Naive thymus-derived CD8-positive, alpha-beta T cell (primary cell): ENCODE measurements at regions not wholly inside any gene's neighbourhood (a gene's known extent, or its start where the extent isn't known, plus 50 kb on each side); places are given as distances from the start of the nearest gene placed in this dataset.
"Not testable (repeated sequence)": the region's sequence is repeated elsewhere in the genome, so short reads cannot be mapped to it uniquely, and the experiment has no call there.

Source experiments
- ATAC-seq, 2 donors: fragments of 150-1000 bp; cut with Tn5 transposase in 1 of 2; sonication (Bioruptor Pico), chemical (Tn5 transposase) in 1 of 2; 1 replicate in 1 of 2; 2 replicates in 1 of 2; pipeline ENCODE4 v1.10.0; 2021; ENCODE audit warnings: mild to moderate bottlenecking in 2 of 2, moderate library complexity in 2 of 2
- POLR2A ChIA-PET: fragments of 350-600 bp; sonication (Branson Sonifier 250); formaldehyde crosslinking; loops from one replicate; lab custom pipeline; 2021; ENCODE audit warnings: antibody characterized with exemption; lab: Charles Lee
- DNase-seq, 10 donors: peaks; one replicate each; pipeline versions ENCODE4 v3.0.0 to v3.0.0-alpha.2; 2020 to 2022
- H3K27ac Mint-ChIP-seq, 10 donors: one replicate each; pipeline ENCODE4 v1.8.0; 2020 to 2022; ENCODE audit warnings: mild to moderate bottlenecking in 10 of 10, mixed read lengths in 10 of 10, moderate library complexity in 4 of 10, inconsistent platforms in 1 of 10
- H3K27me3 Mint-ChIP-seq, 5 donors: one replicate each; pipeline ENCODE4 v1.8.0; 2021 to 2022; ENCODE audit warnings: mixed read lengths in 5 of 5
- H3K36me3 Mint-ChIP-seq, 3 donors: one replicate each; pipeline ENCODE4 v1.8.0; 2020 to 2022; ENCODE audit warnings: mixed read lengths in 3 of 3, mild to moderate bottlenecking in 2 of 3, inconsistent platforms in 1 of 3
- H3K4me1 Mint-ChIP-seq, 4 donors: one replicate each; pipeline ENCODE4 v1.8.0; 2021 to 2022; ENCODE audit warnings: mixed read lengths in 4 of 4
- H3K4me3 Mint-ChIP-seq, 10 donors: one replicate each; pipeline ENCODE4 v1.8.0; 2020 to 2022; ENCODE audit warnings: mild to moderate bottlenecking in 10 of 10, mixed read lengths in 10 of 10, moderate library complexity in 6 of 10, inconsistent platforms in 1 of 10
- H3K9me3 Mint-ChIP-seq, 9 donors: one replicate each; pipeline ENCODE4 v1.8.0; 2020 to 2022; ENCODE audit warnings: mixed read lengths in 9 of 9, mild to moderate bottlenecking in 3 of 9, inconsistent platforms in 1 of 9, moderate library complexity in 1 of 9

DNA sequence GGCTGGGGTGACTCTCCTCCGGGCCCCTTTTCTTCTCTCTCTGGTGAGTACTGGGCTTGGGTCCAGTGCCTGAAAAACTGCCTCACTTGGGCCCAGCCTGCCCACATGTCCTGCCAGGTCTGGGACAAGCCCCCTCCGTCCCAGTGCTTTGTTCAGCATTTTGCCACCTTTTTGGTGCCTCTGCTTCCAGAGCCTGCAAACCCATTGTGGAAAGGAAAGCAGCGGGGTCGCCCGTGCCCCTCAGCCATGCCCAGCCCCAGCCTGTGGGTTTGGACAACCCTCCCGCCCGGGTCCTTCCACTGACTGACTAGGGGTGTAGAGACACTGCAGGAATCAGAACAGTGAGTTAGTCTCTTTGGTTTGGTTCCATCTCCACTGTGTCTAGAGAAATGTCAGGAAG lies 140.7 kb upstream of the ALKAL2 start:
- DNase-seq (no peak), ATAC-seq (no peak)
- Mint-ChIP-seq H3K4me1 (peaks cover 17 to 35% (median 25%) of the 10 kb centered on the region in 4 donors), H3K36me3 (no peaks in the 10 kb centered on the region), H3K27ac (peak overlapping the region in 7 of 10 donors; percentile 49 to 99 (median 92)), H3K27me3 (peaks cover 0 to 3% (median 0%) of the 10 kb centered on the region in 5 donors), H3K9me3 (no peaks in the 10 kb centered on the region), H3K4me3 (peak overlapping the region in 3 of 10 donors; percentile 81 to 87 (median 83))
- POLR2A ChIA-PET, result no interaction called here

DNA sequence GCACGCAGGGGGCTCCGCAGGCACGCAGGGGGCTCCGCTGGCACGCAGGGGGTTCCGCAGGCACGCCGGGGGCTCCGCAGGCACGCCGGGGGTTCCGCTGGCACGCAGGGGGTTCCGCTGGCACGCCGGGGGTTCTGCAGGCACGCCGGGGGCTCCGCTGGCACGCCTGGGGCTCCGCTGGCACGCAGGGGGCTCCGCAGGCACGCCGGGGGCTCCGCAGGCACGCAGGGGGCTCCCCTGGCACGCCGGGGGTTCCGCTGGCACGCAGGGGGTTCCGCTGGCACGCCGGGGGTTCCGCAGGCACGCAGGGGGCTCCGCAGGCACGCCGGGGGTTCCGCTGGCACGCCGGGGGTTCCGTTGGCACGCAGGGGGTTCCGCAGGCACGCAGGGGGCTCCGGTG lies 138.8 kb upstream of the ALKAL2 start:
- DNase-seq, ATAC-seq, H3K27me3 Mint-ChIP-seq, H3K9me3 Mint-ChIP-seq, H3K27ac Mint-ChIP-seq, POLR2A ChIA-PET, H3K4me3 Mint-ChIP-seq, H3K36me3 Mint-ChIP-seq: not testable (repeated sequence)
- H3K4me1 Mint-ChIP-seq, result peaks cover 17 to 32% (median 27%) of the 10 kb centered on the region in 4 donors

DNA sequence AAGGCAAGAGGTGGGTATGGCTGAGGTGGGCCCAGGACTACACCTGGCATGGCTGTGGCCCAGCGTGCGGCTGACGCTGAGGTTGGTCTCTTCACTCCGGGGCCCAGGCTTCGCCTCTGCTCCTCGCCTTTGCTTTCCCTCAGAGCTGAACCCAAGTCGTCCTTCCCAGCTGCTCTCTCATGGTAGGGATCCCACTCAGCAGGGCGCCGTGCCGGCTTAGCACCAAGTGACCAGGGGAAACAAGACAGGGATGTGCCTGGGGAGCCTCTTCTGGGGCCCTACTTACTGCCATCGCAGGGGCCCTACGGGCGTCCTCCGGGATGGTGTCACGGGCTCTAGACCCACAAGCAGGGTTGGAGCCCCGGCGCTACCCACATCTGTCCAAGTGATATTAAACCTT lies 138.1 kb upstream of the ALKAL2 start:
- ATAC-seq (no peak), DNase-seq (no peak)
- POLR2A ChIA-PET, result no interaction called here
- Mint-ChIP-seq H3K27ac (no peak overlapping the region), H3K9me3 (no peaks in the 10 kb centered on the region), H3K4me3 (no peak overlapping the region), H3K36me3 (no peaks in the 10 kb centered on the region), H3K4me1 (peaks cover 17 to 32% (median 27%) of the 10 kb centered on the region in 4 donors), H3K27me3 (peaks cover 0 to 3% (median 0%) of the 10 kb centered on the region in 5 donors)

DNA sequence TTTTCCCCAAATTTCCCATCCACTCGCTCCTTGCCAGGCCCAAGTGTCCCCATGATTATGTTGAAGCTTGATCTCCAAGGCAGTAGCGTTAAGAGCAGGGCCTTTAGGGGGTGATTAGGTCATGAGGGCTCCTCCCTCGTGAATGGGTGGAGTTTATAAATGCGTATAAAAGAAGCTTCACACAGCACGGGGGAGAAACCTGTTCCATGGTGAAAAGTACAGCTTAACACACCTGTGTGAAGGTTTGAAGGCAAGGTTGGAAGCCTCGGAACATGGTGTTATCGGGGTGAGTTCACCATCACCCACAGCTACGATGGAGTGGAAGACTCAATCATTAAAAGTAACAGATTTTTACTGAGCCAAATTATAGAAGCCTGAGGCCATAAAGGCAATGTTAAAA lies 137.4 kb upstream of the ALKAL2 start:
- Mint-ChIP-seq H3K27ac (no peak overlapping the region), H3K4me1 (peaks cover 15 to 25% (median 20%) of the 10 kb centered on the region in 4 donors), H3K4me3 (no peak overlapping the region), H3K9me3 (no peaks in the 10 kb centered on the region), H3K27me3 (peaks cover 0 to 3% (median 0%) of the 10 kb centered on the region in 5 donors), H3K36me3 (no peaks in the 10 kb centered on the region)
- DNase-seq (no peak), ATAC-seq (no peak)
- POLR2A ChIA-PET, result no interaction called here

DNA sequence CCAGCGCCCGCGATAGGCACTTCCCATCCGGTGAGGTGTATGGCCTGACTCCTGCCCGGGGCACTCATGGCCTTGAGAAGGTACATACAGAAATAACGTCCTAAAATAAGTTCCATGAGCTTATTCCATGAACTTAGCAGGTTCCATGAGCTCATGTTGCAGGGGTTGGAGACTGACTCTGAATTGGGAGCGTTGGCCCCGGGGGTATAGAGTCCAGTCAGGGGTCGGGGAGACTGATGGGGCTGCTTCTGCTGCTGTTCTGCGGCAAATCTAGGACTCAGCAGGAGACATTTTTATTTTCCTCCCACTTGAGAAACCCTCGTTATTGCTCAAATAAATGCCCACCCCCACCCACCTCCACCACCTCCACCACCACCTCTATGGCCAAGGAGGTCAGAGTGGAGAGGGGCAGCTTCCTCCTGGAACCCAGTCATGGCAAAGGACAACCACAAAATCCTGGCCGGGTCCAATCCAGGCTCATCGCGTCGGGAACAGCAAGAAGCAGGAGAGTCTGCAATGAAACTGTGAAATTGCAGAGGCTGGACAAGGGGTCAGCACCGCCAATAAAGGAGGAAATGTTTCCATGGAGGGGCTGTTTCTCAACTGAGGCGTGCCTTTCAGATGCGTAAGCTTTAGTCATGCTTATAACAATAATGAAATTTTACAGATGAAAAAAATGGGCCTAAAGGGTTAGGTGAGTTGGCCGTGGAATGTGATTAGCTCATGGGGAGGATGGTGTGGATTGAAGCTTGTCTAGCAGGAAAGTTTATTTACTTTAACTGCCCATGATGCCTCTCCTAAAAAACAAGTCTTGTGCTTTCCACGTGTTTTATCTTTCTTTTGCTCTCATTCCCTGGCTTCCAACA lies 136.6 kb upstream of the ALKAL2 start:
- ATAC-seq, result no peak
- Mint-ChIP-seq H3K4me1 (peaks cover 10 to 22% (median 15%) of the 10 kb centered on the region in 4 donors), H3K27ac (no peak overlapping the region), H3K36me3 (no peaks in the 10 kb centered on the region), H3K27me3 (peaks cover 0 to 3% (median 0%) of the 10 kb centered on the region in 5 donors), H3K4me3 (no peak overlapping the region), H3K9me3 (no peaks in the 10 kb centered on the region)
- POLR2A ChIA-PET, result interaction anchor here (0.8 kb wide), 1 partner anchor 8 kb away, joined by 3 read pairs; no protein-coding TSS in a partner anchor
- no peak for DNase-seq

DNA sequence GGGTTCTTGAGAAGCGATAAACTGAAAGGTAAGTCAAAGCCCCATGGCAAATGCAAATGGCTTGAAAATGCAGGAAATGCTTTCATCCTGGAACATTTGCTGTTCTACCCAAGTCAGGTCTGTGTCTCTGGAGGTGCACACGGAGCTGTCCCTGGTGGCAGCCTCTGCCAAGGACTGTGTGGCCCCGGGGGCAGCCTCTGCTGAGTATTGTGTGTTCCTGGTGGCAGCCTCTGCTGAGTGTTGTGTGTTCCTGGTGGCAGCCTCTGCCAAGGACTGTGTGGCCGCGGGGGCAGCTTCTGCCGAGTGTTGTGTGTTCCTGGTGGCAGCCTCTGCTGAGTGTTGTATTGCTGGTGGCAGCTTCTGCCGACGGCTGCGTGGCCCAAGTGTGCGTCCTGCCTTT lies 135.6 kb upstream of the ALKAL2 start:
- no peak overlapping the region for H3K4me3 Mint-ChIP-seq
- DNase-seq, result no peak
- H3K9me3 Mint-ChIP-seq, result no peaks in the 10 kb centered on the region
- peaks cover 4 to 15% (median 7%) of the 10 kb centered on the region in 4 donors for H3K4me1 Mint-ChIP-seq
- no peak for ATAC-seq
- H3K27ac Mint-ChIP-seq, result peak overlapping the region in 1 of 10 donors; percentile 1
- no peaks in the 10 kb centered on the region for H3K36me3 Mint-ChIP-seq
- H3K27me3 Mint-ChIP-seq, result peaks cover 0 to 3% (median 1%) of the 10 kb centered on the region in 5 donors
- POLR2A ChIA-PET, result no interaction called here

DNA sequence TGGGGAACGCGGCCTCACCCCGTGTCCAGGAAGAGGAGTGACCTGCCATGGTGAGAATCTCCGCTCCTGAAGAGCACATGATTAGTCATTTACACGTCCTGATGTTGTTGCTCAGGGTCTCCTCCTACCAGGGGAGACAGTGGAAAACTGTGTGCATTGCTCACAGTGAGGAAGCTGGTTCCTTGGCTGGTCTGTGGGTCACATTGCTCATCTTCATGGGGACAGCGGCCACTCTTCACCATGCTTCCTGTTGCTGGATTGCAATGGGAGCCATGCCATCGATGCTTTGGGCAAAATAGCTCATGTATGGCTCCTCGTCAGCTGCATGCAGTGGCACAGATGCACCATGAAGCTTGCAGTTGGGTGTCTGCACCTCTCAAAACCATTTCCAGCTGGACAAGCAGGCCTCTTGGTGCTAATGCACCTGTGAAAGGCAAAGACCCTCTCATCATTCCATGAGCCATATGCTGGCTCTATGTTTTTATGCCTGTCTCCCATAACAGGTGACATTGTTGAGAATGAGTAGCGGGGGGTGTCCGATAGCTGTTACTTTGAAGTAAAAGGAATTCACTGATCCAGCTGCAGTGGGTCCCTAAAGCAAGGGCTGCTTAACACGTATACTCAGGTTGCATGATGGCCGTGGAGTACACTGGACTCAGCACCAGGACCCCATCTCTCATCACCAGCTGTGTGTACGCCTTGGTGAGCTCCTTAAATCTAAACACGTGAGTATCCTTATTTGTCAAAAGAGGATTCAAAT lies 135.0 kb upstream of the ALKAL2 start:
- ATAC-seq (no peak), DNase-seq (no peak)
- peaks cover 0 to 6% (median 1%) of the 10 kb centered on the region in 5 donors for H3K27me3 Mint-ChIP-seq
- no peak overlapping the region for H3K27ac Mint-ChIP-seq
- H3K4me3 Mint-ChIP-seq, result no peak overlapping the region
- H3K9me3 Mint-ChIP-seq, result no peaks in the 10 kb centered on the region
- no peaks in the 10 kb centered on the region for H3K36me3 Mint-ChIP-seq
- peaks cover 2 to 10% (median 7%) of the 10 kb centered on the region in 4 donors for H3K4me1 Mint-ChIP-seq
- POLR2A ChIA-PET, result interaction anchor here (1.8 kb wide), 1 partner anchor 8 kb away, joined by 12 read pairs; no protein-coding TSS in a partner anchor

DNA sequence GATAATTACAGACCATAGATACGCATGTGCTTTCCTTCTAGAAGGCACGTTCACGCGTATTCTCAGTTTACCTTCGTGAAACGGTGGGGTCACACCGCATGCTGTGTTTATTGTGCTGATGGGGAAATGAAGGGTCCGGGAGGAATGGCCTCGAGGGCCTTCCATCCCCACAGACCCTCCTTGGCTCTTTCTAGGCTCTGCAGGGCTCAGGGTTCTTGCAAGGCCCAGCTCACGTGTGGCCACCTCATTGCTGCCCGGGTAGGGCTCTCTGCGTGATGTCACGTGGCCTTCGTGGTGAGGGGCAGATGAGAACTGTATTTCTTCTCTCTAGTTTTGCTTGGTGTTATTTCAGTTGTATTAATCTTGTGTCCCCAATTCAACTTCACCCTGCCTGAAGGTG lies 133.5 kb upstream of the ALKAL2 start:
- POLR2A ChIA-PET, result interaction anchor here (0.7 to 1.8 kb wide), 3 partner anchors 9 to 16 kb away, joined by 3 to 12 read pairs (median 3); no protein-coding TSS in a partner anchor
- ATAC-seq (no peak), DNase-seq (no peak)
- no peak overlapping the region for H3K4me3 Mint-ChIP-seq
- H3K4me1 Mint-ChIP-seq, result peaks cover 2 to 10% (median 7%) of the 10 kb centered on the region in 4 donors
- peak overlapping the region in 2 of 10 donors; percentile 27 to 58 for H3K27ac Mint-ChIP-seq
- H3K36me3 Mint-ChIP-seq, result no peaks in the 10 kb centered on the region
- peaks cover 0 to 8% (median 1%) of the 10 kb centered on the region in 5 donors for H3K27me3 Mint-ChIP-seq
- no peaks in the 10 kb centered on the region for H3K9me3 Mint-ChIP-seq

DNA sequence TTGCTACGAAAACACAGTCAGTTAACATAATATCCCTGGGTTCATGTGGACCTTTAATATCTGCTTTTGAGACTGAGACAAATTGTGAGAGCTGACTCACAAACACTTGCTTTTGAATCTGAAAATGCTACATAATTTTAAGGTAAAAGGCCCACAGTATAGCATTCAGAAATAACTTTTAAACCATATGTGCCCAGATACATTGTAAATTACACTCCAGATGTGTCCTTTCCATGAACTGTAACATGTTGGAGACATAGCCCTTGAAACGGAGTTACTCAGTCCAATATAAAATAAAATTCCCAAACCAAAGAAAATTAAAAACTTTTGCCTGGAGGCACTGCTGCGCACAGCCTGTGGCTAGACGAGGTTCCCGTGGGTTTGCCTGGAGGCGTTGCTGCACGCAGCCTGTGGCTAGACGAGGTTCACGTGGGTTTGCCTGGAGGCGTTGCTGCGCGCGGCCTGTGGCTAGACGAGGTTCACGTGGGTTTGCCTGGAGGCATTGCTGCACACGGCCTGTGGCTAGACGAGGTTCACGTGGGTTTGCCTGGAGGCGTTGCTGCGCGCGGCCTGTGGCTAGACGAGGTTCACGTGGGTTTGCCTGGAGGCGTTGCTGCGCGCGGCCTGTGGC lies 131.9 kb upstream of the ALKAL2 start:
- ATAC-seq, result no peak
- peak overlapping the region in 2 of 10 donors; percentile 36 to 52 for H3K27ac Mint-ChIP-seq
- no peaks in the 10 kb centered on the region for H3K9me3 Mint-ChIP-seq
- no peaks in the 10 kb centered on the region for H3K36me3 Mint-ChIP-seq
- POLR2A ChIA-PET, result no interaction called here
- H3K4me3 Mint-ChIP-seq, result peak overlapping the region in 2 of 10 donors; percentile 10 to 21
- H3K4me1 Mint-ChIP-seq, result peaks cover 2 to 10% (median 7%) of the 10 kb centered on the region in 4 donors
- peak in 2 of 10 donors; percentile 9 to 30 for DNase-seq
- H3K27me3 Mint-ChIP-seq, result peaks cover 0 to 7% (median 2%) of the 10 kb centered on the region in 5 donors

DNA sequence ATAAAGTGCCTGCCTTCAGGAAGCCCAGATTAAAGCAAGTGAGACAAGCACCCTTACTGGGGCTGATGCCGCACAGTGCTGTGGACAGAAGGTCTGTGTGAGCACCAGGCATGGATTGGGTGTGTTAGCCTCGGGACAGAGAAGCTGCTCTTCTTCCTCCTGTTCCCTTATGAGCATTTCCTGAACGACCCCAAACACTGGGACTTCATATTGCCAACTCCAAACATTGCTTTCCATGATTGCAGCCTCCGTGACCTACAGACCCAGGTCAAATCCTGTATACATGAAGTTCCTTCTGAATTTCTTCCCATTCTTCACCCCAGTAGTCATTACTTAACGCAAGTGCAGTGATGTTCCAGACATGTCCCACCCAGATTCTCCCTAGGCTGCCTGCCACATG lies 129.8 kb upstream of the ALKAL2 start:
- DNase-seq (no peak), ATAC-seq (no peak)
- Mint-ChIP-seq H3K27ac (no peak overlapping the region), H3K4me3 (no peak overlapping the region), H3K36me3 (no peaks in the 10 kb centered on the region), H3K4me1 (peaks cover 0 to 8% (median 7%) of the 10 kb centered on the region in 4 donors), H3K9me3 (no peaks in the 10 kb centered on the region), H3K27me3 (peaks cover 0 to 7% (median 2%) of the 10 kb centered on the region in 5 donors)
- POLR2A ChIA-PET, result interaction anchor here (1.3 kb wide), 1 partner anchor 26 kb away, joined by 4 read pairs; no protein-coding TSS in a partner anchor

DNA sequence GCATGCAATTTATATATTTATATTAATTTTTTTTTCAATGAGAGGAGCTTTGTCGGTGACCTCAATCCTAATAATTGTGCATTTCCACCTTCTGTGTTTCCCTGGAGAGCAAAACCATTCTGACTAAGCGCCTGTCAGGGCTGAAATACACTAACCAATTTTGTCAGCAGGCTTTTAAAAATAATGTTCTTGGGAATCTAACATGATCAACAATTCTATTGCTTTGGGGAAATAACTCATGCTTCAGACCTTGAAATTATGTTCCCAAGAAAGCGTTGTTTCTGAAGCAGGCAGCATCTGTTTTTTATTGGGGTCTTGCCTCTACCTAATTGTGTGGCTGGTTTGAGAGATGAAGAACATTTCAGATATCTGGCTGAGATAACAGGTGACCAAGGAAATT lies 129.1 kb upstream of the ALKAL2 start:
- Mint-ChIP-seq H3K36me3 (no peaks in the 10 kb centered on the region), H3K4me3 (no peak overlapping the region), H3K9me3 (peaks cover 0 to under 1% (median 0%) of the 10 kb centered on the region in 9 donors), H3K27ac (no peak overlapping the region), H3K27me3 (peaks cover 0 to 7% (median 2%) of the 10 kb centered on the region in 5 donors), H3K4me1 (peaks cover 0 to 8% (median 7%) of the 10 kb centered on the region in 4 donors)
- no peak for ATAC-seq
- no peak for DNase-seq
- POLR2A ChIA-PET, result interaction anchor here (1.4 kb wide), 1 partner anchor 7 kb away, joined by 3 read pairs; no protein-coding TSS in a partner anchor

DNA sequence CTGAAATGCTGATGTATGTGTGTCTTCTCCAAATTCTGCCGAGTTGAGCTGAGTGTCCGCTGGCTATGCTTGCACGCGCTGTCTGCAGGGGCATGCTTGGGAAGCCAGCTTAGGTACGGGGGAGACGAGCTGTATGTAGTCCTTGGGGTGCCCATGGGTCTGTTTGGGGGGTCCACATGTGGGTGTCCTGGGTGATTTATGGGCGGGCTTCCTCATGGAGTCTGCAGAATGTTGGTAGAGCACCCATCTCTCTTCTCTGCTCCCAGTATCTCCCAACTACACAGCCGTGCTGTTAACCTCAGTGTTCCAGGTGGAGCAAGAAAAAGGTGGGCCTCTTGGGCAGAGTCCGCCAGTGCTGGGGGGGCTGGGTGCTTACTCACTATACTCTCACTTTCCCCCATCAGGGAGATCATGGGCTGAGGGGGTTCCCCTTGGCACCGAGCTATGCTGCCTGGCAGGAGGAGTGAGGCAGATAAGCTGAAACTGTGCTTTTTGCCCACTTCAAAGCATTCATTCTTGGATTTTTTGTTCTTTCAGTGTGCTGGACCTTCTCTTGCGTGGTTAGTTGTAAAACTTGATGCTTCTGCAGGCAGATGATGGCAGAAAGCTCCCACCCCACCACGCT lies 128.2 kb upstream of the ALKAL2 start:
- Mint-ChIP-seq H3K4me3 (no peak overlapping the region), H3K27me3 (peaks cover 0 to 7% (median 2%) of the 10 kb centered on the region in 5 donors), H3K9me3 (peaks cover 0 to 5% (median 0%) of the 10 kb centered on the region in 9 donors), H3K27ac (no peak overlapping the region), H3K36me3 (peaks cover 0 to 3% (median 0%) of the 10 kb centered on the region in 3 donors), H3K4me1 (peaks cover 0 to 6% (median 3%) of the 10 kb centered on the region in 4 donors)
- ATAC-seq (no peak), DNase-seq (no peak)
- POLR2A ChIA-PET, result interaction anchor here (1.3 to 1.4 kb wide), 2 partner anchors 8 to 14 kb away, joined by 3 to 5 read pairs; no protein-coding TSS in a partner anchor
